Erythroblast (primary cell): ENCODE measurements at regions not wholly inside any gene's neighbourhood (a gene's known extent, or its start where the extent isn't known, plus 50 kb on each side); places are given as distances from the start of the nearest gene placed in this dataset.

ENCODE experiments used
- GATA1 ChIP-seq: IDR thresholded peaks from 2 replicates; pipeline ENCODE4 v1.6.1; 2011; ENCODE audit warnings: low read depth, mild to moderate bottlenecking, control low read depth, low read length, moderate library complexity
- POLR2A ChIP-seq: IDR thresholded peaks from 2 replicates; pipeline ENCODE4 v1.6.1; 2011; ENCODE audit warnings: mild to moderate bottlenecking, low read length

DNA sequence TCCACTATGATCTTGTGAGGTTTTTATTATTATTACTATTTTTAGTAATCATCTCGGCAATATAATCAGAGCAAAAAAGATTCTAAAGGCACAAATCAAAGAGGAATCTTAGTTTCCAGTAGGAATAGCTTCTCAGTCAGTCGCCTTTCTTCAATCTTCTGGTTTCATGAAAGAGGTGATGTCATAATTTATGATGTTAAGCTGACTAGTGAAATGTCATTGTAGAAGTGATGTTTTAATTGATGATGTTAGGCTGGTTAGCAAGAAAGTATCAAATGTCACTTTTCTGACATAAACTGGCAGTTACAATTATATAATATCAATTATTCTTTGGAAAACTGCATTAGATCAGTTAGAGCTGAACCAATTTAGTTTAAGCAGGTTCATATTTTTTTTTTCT, 476.7 kb upstream of the ETAA1 start:
- no peak for TF ChIP-seq POLR2A
- TF ChIP-seq GATA1: no peak
